Astrocyte (in vitro differentiated cells and primary cell): ENCODE measurements at regions not wholly inside any gene's neighbourhood (a gene's known extent, or its start where the extent isn't known, plus 50 kb on each side); places are given as distances from the start of the nearest gene placed in this dataset.

Experiments
- DNase-seq: peaks from one replicate; pipeline ENCODE4 v3.0.0-alpha.2; 2010; ENCODE audit warnings: low read depth
- FAIRE-seq: peaks from 2 replicates; lab custom pipeline; 2011; peaks lifted over from hg19 to GRCh38; lab: Jason Lieb, UNC
- H2AFZ ChIP-seq: 2 replicates; pipeline ENCODE4 v1.6.0; 2012; ENCODE audit warnings: low read depth, low read length, inconsistent platforms
- H3K27ac ChIP-seq: 2 replicates; pipeline ENCODE4 v1.5.1; 2011; ENCODE audit warnings: low read depth, low read length, inconsistent platforms
- H3K27me3 ChIP-seq: 2 replicates; pipeline ENCODE4 v1.6.0; 2011; ENCODE audit warnings: low read length, inconsistent platforms; ENCODE audit not compliant: insufficient read depth
- H3K36me3 ChIP-seq: 2 replicates; pipeline ENCODE4 v1.5.1; 2011; ENCODE audit warnings: low read length, inconsistent platforms; ENCODE audit not compliant: insufficient read depth
- H3K4me1 ChIP-seq: 2 replicates; pipeline ENCODE4 v1.5.1; 2011; ENCODE audit warnings: low read length, inconsistent platforms; ENCODE audit not compliant: insufficient read depth
- H3K4me2 ChIP-seq: 2 replicates; pipeline ENCODE4 v1.6.0; 2012; ENCODE audit warnings: low read length, inconsistent platforms
- H3K4me3 ChIP-seq: 2 replicates; pipeline ENCODE4 v1.5.1; 2011; ENCODE audit warnings: low read depth, mild to moderate bottlenecking, low read length, inconsistent platforms; ENCODE audit not compliant: insufficient read depth
- H3K79me2 ChIP-seq: 2 replicates; pipeline ENCODE4 v1.6.0; 2012; ENCODE audit warnings: mild to moderate bottlenecking, low read length, inconsistent platforms; ENCODE audit not compliant: insufficient read depth
- H3K9ac ChIP-seq: 2 replicates; pipeline ENCODE4 v1.6.0; 2012; ENCODE audit warnings: mild to moderate bottlenecking, low read length, inconsistent platforms
- H3K9me3 ChIP-seq: 2 replicates; pipeline ENCODE4 v1.5.1; 2012; ENCODE audit warnings: low read depth, mild to moderate bottlenecking, low read length, inconsistent platforms; ENCODE audit not compliant: insufficient read depth
- H4K20me1 ChIP-seq: 2 replicates; pipeline ENCODE4 v1.6.0; 2012; ENCODE audit warnings: low read length, inconsistent platforms; ENCODE audit not compliant: insufficient read depth
- H3K27ac Mint-ChIP-seq: one replicate; pipeline ENCODE4 v1.8.0; 2021; ENCODE audit warnings: mild to moderate bottlenecking, mixed read lengths; ENCODE audit not compliant: unreplicated experiment
- H3K27me3 Mint-ChIP-seq: one replicate; pipeline ENCODE4 v1.8.0; 2021; ENCODE audit warnings: low read depth, mixed read lengths; ENCODE audit not compliant: unreplicated experiment
- H3K36me3 Mint-ChIP-seq: one replicate; pipeline ENCODE4 v1.8.0; 2021; ENCODE audit warnings: low read depth, mixed read lengths; ENCODE audit not compliant: unreplicated experiment
- H3K4me1 Mint-ChIP-seq: one replicate; pipeline ENCODE4 v1.8.0; 2021; ENCODE audit warnings: low read depth, mixed read lengths; ENCODE audit not compliant: unreplicated experiment
- H3K4me3 Mint-ChIP-seq: one replicate; pipeline ENCODE4 v1.8.0; 2021; ENCODE audit warnings: mild to moderate bottlenecking, moderate library complexity, mixed read lengths; ENCODE audit not compliant: unreplicated experiment
- H3K9me3 Mint-ChIP-seq: one replicate; pipeline ENCODE4 v1.8.0; 2021; ENCODE audit warnings: mild to moderate bottlenecking, mixed read lengths; ENCODE audit not compliant: unreplicated experiment
- EZH2 ChIP-seq: IDR thresholded peaks from 2 replicates; pipeline ENCODE4 v1.6.1; 2012; ENCODE audit warnings: mild to moderate bottlenecking, low read length, inconsistent platforms; ENCODE audit not compliant: insufficient read depth
- TF ChIP-seq, protein P1 (sequence below): IDR thresholded peaks from 2 replicates; pipeline ENCODE4 v1.5.1; 2011; ENCODE audit warnings: low read depth, mild to moderate bottlenecking, inconsistent platforms, low read length, moderate library complexity; ENCODE audit not compliant: insufficient read depth

DNA sequence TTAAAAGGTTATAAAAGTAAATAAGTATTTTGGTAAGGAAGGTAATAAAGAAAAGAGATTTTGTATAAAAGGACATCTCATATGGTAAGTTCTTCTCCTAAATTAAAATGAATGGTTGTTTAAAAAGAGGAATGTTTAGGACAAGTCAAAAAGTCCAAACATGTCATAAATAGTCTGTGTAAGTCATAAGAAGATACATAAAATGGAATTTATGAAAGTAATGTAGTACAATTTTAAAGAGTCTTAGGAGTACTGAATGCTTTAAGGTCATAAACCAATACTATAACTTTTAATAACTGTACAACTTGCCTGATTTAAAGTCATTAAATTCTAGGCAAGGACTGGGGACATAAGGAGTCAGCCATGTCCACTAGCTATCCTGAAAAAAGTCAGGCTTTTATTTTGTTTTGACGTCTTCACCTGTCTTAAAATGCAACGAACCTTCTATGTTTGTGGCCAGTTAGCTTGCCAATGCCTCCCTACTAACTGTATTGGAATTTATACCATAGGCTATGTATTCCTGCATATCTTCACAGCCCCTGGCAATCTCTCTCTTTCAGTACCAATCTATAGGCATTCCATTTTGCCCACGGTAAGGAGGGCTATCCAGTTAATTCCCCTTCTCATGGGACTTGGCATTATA lies 312.3 kb upstream of the LRRTM4 start:
- Mint-ChIP-seq H3K9me3 (peaks cover 15% of the 10 kb centered on the region), H3K36me3 (no peaks in the 10 kb centered on the region)
- H3K4me3 ChIP-seq = no peak overlapping the region

GRCh38 chr2:77838441-77838840 lies 316.3 kb upstream of the LRRTM4 start:
- no peak for DNase-seq
- Mint-ChIP-seq H3K4me1 (peaks cover 9% of the 10 kb centered on the region), H3K36me3 (no peaks in the 10 kb centered on the region), H3K4me3 (no peak overlapping the region), H3K9me3 (peaks cover 13% of the 10 kb centered on the region), H3K27ac (no peak overlapping the region), H3K27me3 (no peaks in the 10 kb centered on the region)
- Histone ChIP-seq H3K9ac (no peak overlapping the region), H3K9me3 (peaks cover 19% of the 10 kb centered on the region), H3K36me3 (no peaks in the 10 kb centered on the region), H3K27me3 (no peaks in the 10 kb centered on the region), H3K4me1 (no peaks in the 10 kb centered on the region), H3K4me2 (no peak overlapping the region), H4K20me1 (no peaks in the 10 kb centered on the region), H3K79me2 (no peaks in the 10 kb centered on the region), H2AFZ (no peak overlapping the region), H3K4me3 (no peak overlapping the region), H3K27ac (no peak overlapping the region)
- TF ChIP-seq, protein P1, sequence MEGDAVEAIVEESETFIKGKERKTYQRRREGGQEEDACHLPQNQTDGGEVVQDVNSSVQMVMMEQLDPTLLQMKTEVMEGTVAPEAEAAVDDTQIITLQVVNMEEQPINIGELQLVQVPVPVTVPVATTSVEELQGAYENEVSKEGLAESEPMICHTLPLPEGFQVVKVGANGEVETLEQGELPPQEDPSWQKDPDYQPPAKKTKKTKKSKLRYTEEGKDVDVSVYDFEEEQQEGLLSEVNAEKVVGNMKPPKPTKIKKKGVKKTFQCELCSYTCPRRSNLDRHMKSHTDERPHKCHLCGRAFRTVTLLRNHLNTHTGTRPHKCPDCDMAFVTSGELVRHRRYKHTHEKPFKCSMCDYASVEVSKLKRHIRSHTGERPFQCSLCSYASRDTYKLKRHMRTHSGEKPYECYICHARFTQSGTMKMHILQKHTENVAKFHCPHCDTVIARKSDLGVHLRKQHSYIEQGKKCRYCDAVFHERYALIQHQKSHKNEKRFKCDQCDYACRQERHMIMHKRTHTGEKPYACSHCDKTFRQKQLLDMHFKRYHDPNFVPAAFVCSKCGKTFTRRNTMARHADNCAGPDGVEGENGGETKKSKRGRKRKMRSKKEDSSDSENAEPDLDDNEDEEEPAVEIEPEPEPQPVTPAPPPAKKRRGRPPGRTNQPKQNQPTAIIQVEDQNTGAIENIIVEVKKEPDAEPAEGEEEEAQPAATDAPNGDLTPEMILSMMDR = no peak
- TF ChIP-seq EZH2 = no peak
- no peak for FAIRE-seq

More for the DNA sequence above, 312.3 kb upstream of the LRRTM4 start:
- H3K27me3 Mint-ChIP-seq = no peaks in the 10 kb centered on the region
- no peaks in the 10 kb centered on the region for H4K20me1 ChIP-seq
- no peak overlapping the region for H3K4me2 ChIP-seq
- no peaks in the 10 kb centered on the region for H3K4me1 ChIP-seq
- H3K27ac Mint-ChIP-seq = no peak overlapping the region
- H3K36me3 ChIP-seq = no peaks in the 10 kb centered on the region
- peaks cover 12% of the 10 kb centered on the region for H3K4me1 Mint-ChIP-seq
- no peak overlapping the region for H3K9ac ChIP-seq
- no peak for TF ChIP-seq EZH2
- TF ChIP-seq, protein P1 = no peak
- no peaks in the 10 kb centered on the region for H3K27me3 ChIP-seq
- no peak overlapping the region for H3K27ac ChIP-seq
- H3K9me3 ChIP-seq = peaks cover 19% of the 10 kb centered on the region
- DNase-seq (no peak), FAIRE-seq (no peak)
- no peak overlapping the region for H3K4me3 Mint-ChIP-seq
- no peak overlapping the region for H2AFZ ChIP-seq
- no peaks in the 10 kb centered on the region for H3K79me2 ChIP-seq

DNA sequence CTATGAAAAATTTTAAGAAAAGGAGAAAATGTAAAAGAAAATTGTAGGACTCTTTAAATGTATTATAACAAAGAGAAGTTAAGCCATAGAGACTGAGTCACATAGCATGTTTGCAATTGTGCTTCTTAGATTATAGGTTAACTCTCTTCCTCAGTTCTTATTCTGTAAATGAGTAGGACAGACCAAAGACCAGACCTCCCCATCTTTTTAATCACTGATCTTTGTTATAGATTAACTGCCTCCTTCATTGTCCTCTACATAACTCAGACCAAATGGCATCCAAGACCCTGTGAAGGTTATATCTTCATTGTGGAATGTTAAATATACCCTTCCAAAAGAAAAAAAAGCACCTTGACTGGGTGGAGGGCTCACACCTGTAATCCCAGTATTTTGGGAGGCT lies 316.9 kb upstream of the LRRTM4 start:
- no peak overlapping the region for H3K27ac ChIP-seq
- H3K4me2 ChIP-seq = no peak overlapping the region
- H3K27me3 ChIP-seq = no peaks in the 10 kb centered on the region
- H3K4me3 ChIP-seq = no peak overlapping the region
- FAIRE-seq (no peak), DNase-seq (no peak)
- no peaks in the 10 kb centered on the region for H4K20me1 ChIP-seq
- no peak overlapping the region for H3K9ac ChIP-seq
- Mint-ChIP-seq H3K9me3 (peaks cover 15% of the 10 kb centered on the region), H3K27ac (no peak overlapping the region), H3K27me3 (no peaks in the 10 kb centered on the region), H3K4me3 (no peak overlapping the region), H3K36me3 (no peaks in the 10 kb centered on the region), H3K4me1 (peaks cover 9% of the 10 kb centered on the region)
- TF ChIP-seq, protein P1 = no peak
- TF ChIP-seq EZH2 = no peak
- no peaks in the 10 kb centered on the region for H3K79me2 ChIP-seq
- no peak overlapping the region for H2AFZ ChIP-seq
- no peaks in the 10 kb centered on the region for H3K4me1 ChIP-seq
- peaks cover 16% of the 10 kb centered on the region for H3K9me3 ChIP-seq
- no peaks in the 10 kb centered on the region for H3K36me3 ChIP-seq
